ENCODE measurements at regions not wholly inside any gene's neighbourhood (a gene's known extent, or its start where the extent isn't known, plus 50 kb on each side); places are given as distances from the start of the nearest gene placed in this dataset.

DNA sequence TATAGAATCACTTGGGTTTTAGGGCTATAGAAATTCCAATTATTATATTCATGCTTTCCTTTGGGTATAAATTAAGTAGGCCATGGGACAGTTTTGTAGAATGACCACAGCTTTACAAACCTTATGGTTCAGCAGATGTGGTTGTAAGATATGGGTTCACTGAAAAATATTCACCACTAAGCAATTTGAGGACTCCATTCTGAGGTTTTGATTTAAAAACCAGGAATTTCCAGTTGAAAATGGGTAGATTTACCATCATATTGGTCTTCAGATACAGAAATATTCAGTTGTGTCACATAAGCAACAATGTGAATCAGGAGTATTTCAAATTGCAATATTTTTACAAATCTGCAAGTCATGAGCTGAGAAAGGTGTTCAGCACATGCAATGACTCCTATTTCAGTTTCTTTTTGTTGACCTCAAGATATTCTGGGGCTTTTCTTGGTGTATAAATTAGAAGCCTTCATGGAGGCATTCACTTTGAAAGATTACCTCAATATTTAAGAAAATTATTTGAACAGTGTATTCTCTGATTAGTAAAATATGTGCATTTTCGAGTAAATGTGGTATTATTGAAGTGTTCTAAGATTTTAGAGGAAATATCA is 218.4 kb upstream of the HCCS start:
- Histone ChIP-seq H3K36me3 (no peaks in the 10 kb centered on the region), H3K27me3 (no peaks in the 10 kb centered on the region), H3K9me3 (no peaks in the 10 kb centered on the region), H3K4me1 (no peaks in the 10 kb centered on the region), H3K27ac (no peak overlapping the region), H3K4me3 (no peak overlapping the region)
- no peak for DNase-seq
- no peak for TF ChIP-seq POLR2A (IDR thresholded peaks at IDR 0.05)
- TF ChIP-seq, protein P1, sequence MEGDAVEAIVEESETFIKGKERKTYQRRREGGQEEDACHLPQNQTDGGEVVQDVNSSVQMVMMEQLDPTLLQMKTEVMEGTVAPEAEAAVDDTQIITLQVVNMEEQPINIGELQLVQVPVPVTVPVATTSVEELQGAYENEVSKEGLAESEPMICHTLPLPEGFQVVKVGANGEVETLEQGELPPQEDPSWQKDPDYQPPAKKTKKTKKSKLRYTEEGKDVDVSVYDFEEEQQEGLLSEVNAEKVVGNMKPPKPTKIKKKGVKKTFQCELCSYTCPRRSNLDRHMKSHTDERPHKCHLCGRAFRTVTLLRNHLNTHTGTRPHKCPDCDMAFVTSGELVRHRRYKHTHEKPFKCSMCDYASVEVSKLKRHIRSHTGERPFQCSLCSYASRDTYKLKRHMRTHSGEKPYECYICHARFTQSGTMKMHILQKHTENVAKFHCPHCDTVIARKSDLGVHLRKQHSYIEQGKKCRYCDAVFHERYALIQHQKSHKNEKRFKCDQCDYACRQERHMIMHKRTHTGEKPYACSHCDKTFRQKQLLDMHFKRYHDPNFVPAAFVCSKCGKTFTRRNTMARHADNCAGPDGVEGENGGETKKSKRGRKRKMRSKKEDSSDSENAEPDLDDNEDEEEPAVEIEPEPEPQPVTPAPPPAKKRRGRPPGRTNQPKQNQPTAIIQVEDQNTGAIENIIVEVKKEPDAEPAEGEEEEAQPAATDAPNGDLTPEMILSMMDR (IDR thresholded peaks at IDR 0.05) = no peak

GRCh38 chrX:10893366-10893765 is 217.8 kb upstream of the HCCS start:
- no peaks in the 10 kb centered on the region for H3K36me3 ChIP-seq
- no peak overlapping the region for H3K27ac ChIP-seq
- no peak overlapping the region for H3K4me3 ChIP-seq
- no peaks in the 10 kb centered on the region for H3K4me1 ChIP-seq
- TF ChIP-seq, protein P1 (IDR thresholded peaks at IDR 0.05) = no peak
- no peaks in the 10 kb centered on the region for H3K9me3 ChIP-seq
- H3K27me3 ChIP-seq = no peaks in the 10 kb centered on the region
- DNase-seq = no peak

- no peak overlapping the region for H3K4me3 ChIP-seq
- no peaks in the 10 kb centered on the region for H3K4me1 ChIP-seq
- TF ChIP-seq, protein P1 (IDR thresholded peaks at IDR 0.05) = no peak
- no peak for TF ChIP-seq POLR2A (IDR thresholded peaks at IDR 0.05)
- H3K27me3 ChIP-seq = no peaks in the 10 kb centered on the region
- H3K36me3 ChIP-seq = no peaks in the 10 kb centered on the region
- no peak overlapping the region for H3K27ac ChIP-seq
- no peak for DNase-seq
- no peaks in the 10 kb centered on the region for H3K9me3 ChIP-seq
These were observed 217.2 kb upstream of the HCCS start for GRCh38 chrX:10893976-10894375.

GRCh38 chrX:10897768-10898167 is 213.4 kb upstream of the HCCS start:
- TF ChIP-seq POLR2A (IDR thresholded peaks at IDR 0.05) = no peak
- TF ChIP-seq, protein P1 (IDR thresholded peaks at IDR 0.05) = no peak
- DNase-seq = no peak
- Histone ChIP-seq H3K4me3 (no peak overlapping the region), H3K27me3 (no peaks in the 10 kb centered on the region), H3K27ac (no peak overlapping the region), H3K9me3 (no peaks in the 10 kb centered on the region), H3K36me3 (no peaks in the 10 kb centered on the region), H3K4me1 (no peaks in the 10 kb centered on the region)

- Histone ChIP-seq H3K4me1 (no peaks in the 10 kb centered on the region), H3K27me3 (no peaks in the 10 kb centered on the region), H3K4me3 (peak overlapping the region in 1 of 4 donors; percentile 9), H3K9me3 (no peaks in the 10 kb centered on the region), H3K27ac (no peak overlapping the region), H3K36me3 (no peaks in the 10 kb centered on the region)
- no peak for DNase-seq
- TF ChIP-seq POLR2A (IDR thresholded peaks at IDR 0.05) = no peak
- TF ChIP-seq, protein P1 (IDR thresholded peaks at IDR 0.05) = no peak
These were observed 210.4 kb upstream of the HCCS start for GRCh38 chrX:10900585-10901289.
